T-helper 1 cell (primary cell): ENCODE measurements at regions not wholly inside any gene's neighbourhood (a gene's known extent, or its start where the extent isn't known, plus 50 kb on each side); places are given as distances from the start of the nearest gene placed in this dataset.
"Not testable (repeated sequence)": the region's sequence is repeated elsewhere in the genome, so short reads cannot be mapped to it uniquely, and the experiment has no call there.

ENCODE experiments used
- DNase-seq, 5 donors: peaks; one replicate each; pipeline ENCODE4 v3.0.0-alpha.2; 2012 to 2020

DNA sequence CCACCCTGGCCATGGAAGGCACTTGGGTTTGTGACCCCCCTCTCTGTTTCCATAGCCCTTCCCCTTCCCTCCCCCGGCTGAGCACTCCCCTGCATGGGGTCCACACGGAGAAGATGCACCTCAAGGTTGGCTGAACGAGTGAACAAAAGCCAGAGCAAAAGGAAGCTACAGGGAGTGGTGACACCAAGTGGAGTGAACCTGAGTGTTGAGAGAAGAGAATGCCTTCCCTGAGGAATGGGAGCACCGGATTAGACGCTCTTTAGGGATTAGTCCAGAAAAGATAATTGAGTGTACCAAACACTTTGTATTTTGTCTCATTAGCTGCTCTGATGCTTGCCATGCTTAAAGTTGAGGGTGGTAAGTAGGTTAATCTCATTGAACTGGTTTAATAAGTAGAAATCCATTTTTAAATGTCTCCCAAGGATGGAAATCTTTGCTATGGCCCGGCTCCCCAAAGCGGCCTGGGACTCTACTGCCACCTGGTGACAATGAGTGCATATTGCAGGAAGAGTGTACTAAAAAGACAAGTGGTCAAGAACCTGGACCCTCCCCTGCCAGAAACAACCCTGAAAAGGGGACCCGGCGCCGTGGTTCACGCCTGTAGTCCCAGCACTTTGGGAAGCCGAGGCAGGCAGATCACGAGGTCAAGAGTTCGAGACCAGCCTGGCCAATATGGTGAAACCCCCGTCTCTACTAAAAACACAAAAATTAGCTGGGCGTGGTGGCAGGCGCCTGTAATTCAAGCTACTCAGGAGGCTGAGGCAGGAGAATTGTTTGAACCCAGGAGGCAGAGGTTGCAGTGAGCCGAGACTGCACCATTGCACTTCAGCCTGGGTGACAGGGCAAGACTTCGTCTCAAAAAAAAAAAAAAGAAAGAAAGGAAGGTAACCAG lies 150.6 kb upstream of the ZC3H12A start:
- peak in 1 of 5 donors; percentile 8 for DNase-seq

GRCh38 chr1:37325010-37325409 lies 149.4 kb upstream of the ZC3H12A start:
- DNase-seq: no peak

DNA sequence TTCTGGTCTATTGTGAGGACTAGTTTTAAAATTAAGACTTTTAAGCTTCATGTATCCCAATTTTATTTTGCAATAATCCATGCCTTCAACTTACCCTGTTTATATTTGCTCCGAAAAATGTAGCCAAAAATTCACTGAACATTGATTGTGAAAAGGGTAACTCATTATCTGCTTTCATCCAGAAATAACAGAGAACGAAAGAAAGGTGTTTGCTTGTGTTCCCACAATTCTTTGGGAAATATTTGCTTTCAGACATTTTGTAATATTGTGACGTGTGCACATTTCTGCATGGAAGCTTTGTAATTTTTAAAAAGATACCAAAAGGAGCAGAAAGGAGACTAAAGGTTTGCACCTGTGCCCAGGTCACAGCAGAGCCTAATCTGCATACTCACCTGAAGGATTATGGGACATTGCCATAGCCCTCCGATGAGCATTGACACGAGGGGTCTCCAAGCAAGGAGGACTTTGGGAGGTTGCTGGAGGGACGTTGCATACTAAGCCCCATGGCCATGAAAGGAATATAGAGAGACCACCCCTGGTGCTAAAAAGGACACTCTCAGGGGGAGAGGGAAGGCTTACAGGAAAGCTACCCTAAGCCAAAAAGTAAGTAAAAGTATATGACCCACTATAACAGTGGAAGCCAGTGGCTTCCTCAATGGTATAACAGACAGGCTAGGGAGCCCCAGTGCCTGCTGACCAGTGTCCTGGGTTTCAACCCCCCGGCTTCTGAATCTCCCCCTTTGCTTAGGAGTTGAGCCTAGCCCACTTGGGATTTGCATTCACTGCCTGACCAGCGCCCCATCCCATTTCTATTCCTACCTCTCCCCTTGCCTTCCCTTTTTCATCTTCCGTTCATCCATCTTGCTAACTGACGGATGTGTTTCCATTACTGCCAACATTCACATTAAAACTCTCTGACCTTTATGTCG lies 148.6 kb upstream of the ZC3H12A start:
- no peak for DNase-seq

- DNase-seq: no peak
These were observed 142.3 kb upstream of the ZC3H12A start for GRCh38 chr1:37332126-37332525.

DNA sequence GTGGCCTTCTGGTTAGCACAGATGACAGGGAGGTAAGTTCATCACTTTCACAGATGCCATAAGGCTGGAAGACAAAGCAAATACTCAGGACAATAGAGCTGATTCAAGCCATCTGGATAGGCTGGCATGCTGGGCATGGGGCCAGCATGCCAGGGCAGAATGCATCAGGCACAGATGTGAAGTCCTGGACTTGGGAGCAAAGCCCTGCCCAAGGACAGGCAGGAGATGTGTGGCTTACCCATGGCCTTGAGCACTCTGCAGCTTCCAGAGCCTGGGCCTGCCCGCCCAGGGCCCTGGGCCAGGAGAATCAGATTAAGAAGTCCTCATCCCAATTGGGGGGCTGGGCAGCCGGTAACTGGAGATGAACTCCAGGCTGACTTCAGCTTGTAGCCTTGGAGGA lies 135.7 kb upstream of the ZC3H12A start:
- no peak for DNase-seq

- DNase-seq: no peak
These were observed 131.6 kb upstream of the ZC3H12A start for GRCh38 chr1:37342736-37343135.

DNA sequence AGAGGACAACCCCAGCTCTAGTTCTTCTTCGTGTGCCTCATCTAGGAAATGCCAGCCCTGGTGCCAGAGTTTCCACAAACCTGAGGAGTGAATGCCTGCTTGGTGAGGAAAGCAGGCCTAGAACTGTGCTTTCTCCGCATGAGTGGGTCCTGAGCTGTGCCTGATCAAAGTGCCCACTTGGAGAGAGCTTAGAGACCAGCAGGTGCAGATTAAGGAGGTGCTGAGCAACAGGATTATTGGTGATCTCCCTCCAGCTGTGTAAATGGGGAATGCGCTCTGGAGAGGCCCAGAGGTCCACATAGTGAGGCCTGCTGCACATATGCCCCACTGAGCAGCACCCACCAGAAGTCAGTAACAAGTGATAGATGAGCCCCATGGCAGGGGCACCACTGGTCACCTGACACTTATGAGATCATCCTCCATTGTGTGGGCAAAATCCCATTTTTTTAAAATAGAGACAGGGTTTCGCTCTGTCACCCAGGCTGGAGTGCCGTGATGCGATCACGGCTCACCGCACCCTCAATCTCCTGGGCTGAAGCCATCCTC lies 127.2 kb upstream of the ZC3H12A start:
- DNase-seq: no peak

GRCh38 chr1:37353871-37354270 lies 120.5 kb upstream of the ZC3H12A start:
- no peak for DNase-seq

DNA sequence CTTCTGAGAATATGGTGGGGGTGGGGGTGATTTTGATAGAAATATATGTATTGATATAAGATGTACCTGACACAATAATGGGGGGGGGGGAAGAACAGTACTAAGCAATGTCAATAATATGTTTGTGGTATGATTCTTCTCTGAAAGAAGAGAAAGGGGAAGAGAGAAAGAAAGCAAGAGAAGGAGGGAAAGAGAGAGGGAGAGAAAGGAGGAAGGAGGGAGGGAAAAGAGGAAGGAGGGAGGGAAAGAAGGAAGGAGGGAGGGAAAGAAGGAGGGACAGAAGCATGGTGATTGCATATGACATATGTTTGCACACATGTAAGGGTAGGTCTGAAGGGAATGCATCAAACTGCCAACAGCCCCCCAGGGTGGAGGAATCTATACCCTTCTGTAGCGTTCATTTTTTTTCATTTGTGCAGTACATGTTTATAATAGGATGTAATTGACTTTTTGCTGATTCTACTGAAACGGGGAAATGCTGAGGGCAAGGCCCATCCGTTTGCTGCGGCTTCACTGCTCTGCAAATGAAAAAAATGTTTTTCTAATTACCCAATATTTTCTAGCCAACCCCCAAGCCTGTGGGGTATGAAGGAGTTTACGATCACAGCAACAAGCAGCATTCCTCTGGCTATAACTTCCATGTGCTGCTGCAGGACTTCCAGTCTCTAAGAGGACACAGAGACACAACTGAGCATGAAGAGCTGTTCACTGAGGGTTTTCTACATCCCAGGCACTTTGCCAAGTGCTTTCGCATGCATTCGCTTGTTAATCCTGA lies 119.3 kb upstream of the ZC3H12A start:
- no peak for DNase-seq

DNA sequence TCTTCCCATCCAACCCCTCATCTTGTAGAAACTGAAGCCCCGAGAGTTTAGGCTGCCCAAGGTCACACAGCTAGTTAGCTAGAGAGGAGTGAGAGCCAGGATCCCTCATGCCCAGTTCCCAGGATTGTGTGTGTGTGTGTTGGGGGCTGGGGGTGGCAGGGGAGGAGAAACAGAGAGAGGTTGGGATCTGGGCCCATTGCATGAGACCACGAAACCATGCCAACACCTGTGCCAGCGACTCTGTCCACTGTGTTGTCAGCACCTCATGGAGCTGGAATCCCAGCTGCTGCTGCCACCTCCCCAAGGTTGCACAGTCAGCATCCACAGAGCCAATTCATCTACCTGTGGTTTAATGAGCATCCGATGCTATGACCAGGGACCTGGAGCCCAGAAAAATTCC lies 115.4 kb upstream of the ZC3H12A start:
- no peak for DNase-seq

- no peak for DNase-seq
These were observed 114.4 kb upstream of the ZC3H12A start for GRCh38 chr1:37360011-37360410.

GRCh38 chr1:37362594-37363385 lies 111.6 kb upstream of the ZC3H12A start:
- DNase-seq: no peak

- no peak for DNase-seq
These were observed 110.8 kb upstream of the ZC3H12A start for GRCh38 chr1:37363535-37363934.

DNA sequence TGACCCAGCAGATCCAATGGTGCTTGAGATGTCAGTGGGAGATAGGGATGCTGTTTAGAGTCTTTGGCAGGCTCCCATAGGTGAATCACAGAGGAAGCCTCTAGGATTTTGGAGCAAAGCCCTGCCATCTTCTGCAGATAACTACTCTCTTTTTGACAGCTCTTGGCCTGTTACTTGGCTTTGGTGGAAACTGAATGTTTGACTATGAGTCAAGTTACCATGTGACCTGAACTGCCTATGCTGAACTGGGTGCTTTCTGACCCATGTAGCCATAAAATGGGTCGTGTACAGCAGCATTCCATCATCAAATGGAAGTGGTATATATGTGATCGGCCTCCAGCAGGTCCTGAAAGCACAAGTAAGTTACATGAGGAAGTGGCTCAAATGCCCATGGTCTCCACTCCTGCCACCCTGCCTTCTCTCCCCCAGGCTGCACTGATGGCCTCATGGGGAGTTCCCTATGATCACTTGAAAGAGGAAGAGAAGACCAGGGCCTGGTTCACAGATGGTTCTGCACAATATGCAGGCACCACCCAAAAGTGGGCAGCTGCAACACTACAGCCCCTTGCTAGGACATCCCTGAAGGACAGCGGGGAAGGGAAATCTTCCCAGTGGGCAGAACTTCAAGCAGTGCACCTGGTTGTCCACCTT lies 105.6 kb upstream of the ZC3H12A start:
- not testable (repeated sequence) for DNase-seq

GRCh38 chr1:37372302-37372701 lies 102.1 kb upstream of the ZC3H12A start:
- DNase-seq: no peak

DNA sequence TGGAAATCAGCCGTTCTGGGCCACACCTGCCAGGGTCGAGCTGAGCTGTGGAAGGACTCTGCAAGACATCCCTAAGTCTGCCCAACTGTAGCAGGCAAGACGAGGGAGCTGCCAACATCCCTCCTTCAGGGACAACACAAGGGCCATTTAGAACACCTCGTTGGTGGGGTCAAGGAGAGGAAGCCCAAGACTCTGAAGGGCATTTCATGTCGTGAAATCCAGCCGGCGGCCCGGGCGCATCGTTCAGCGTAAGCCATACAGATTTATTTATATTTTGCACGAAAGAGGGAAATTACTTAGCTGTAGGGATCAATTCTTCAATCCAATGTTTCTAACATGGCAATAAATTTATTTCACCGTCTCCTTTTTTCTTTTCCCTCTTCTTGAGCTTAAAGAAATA lies 101.7 kb upstream of the ZC3H12A start:
- DNase-seq: no peak

DNA sequence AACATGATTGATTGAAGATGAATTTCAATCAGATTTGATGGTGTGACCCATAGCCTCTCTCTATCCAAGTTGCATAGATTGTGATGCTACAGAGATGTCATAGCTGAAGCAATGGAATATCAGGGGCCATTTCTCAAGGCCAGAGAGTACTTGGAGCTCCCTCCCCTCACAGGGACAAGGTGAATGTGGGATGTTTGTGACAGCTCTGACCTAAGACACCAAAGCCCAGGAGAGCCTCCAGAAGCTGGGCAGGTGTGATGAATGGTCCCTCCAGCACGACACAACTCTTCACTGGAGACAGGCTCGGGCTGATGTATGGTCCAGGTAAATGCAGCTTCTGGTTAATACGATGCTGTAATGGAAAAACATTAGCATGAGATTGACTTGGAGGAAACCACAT lies 101.0 kb upstream of the ZC3H12A start:
- no peak for DNase-seq

DNA sequence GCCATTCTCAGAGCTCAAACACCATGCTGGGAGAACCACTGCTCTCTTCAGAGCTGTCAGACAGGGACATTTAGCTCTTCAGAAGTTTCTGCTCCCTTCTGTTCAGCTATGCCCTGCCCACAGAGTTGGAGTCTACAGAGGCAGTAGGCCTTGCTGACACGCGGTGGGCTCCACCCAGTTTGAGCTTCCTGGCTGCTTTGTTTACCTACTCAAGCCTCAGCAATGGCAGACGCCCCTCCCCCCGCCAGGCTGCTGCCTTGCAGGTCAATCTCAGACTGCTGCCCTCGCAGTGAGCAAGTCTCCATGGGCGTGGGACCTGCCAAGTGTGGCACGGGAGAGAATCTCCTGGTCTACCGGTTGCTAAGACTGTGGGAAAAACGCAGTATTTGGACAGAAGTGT lies 93.8 kb upstream of the ZC3H12A start:
- DNase-seq: not testable (repeated sequence)

DNA sequence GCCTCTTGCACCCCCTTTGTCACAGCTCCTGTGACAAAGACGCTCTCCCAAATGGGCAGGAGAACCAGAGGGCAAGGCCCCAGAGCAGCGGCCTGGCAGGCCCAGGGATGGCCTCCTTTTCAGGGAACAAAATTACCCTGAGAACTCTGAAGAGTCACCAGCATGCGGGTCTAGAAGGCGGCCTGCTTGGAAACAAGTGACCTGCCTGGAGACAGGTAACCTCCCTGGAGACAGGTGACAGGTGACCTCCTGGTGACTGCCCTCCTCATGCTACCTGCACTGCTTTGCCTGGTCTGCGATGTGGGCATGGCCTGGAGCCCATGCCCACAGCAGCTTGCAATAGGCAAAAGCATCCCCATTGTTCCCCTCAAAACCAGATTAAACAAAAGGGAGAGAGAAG lies 86.5 kb upstream of the ZC3H12A start:
- no peak for DNase-seq

- DNase-seq: no peak
These were observed 85.1 kb upstream of the ZC3H12A start for GRCh38 chr1:37389327-37389726.
